ENCODE measurements at regions not wholly inside any gene's neighbourhood (a gene's known extent, or its start where the extent isn't known, plus 50 kb on each side); places are given as distances from the start of the nearest gene placed in this dataset.

DNA sequence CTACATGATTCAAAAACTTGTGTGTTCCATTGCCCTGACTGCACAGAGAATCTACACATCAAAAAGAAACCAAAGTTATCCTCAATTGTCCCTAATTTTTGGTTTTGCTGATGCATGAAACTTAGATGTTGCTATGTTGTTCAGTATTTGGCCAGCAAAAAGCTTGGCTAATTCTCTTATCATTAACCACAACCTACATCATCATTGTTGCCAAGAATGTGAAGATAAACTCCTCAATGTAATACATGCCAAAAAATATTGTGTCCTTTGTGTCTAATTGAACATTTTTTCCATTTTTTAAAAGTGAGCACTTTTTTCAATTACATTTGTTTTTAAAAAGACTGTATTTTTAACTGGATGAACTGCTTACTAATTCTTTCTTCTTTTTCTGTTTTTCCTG lies 268.0 kb upstream of the SEMA3D start:
- Histone ChIP-seq H3K27ac (no peak overlapping the region), H3K4me3 (no peak overlapping the region), H3K4me1 (no peaks in the 10 kb centered on the region), H3K9me3 (no peaks in the 10 kb centered on the region), H3K4me2 (no peak overlapping the region)
- ChIA-PET POLR2A (no interaction called here), CTCF (no interaction called here)
- DNase-seq (ENCODE audit: low read depth in 1 of 2, low spot score in 1 of 2) (no peak), ATAC-seq (no peak), FAIRE-seq (no peak)
- TF ChIP-seq RCOR1 (IDR thresholded peaks at IDR 0.05; ENCODE audit: low read depth, low read length) (no peak), GATA3 (IDR thresholded peaks at IDR 0.05; ENCODE audit: borderline replicate concordance) (no peak), EP300 (IDR thresholded peaks at IDR 0.05) (no peak), FOXS1 (CRISPR knock-in tag; IDR thresholded peaks at IDR 0.05) (no peak), CBX2 (IDR thresholded peaks at IDR 0.05; ENCODE audit: borderline replicate concordance, low read depth) (no peak), HEYL (CRISPR knock-in tag; IDR thresholded peaks at IDR 0.05) (no peak), ZC3H11A (IDR thresholded peaks at IDR 0.05) (no peak), NR3C1 (IDR thresholded peaks at IDR 0.05) (no peak), RAD21 (conservative IDR thresholded peaks at IDR 0.05 in 1 of 2, IDR thresholded peaks at IDR 0.05 in 1 of 2) (no peak)
- TF ChIP-seq, protein P1, sequence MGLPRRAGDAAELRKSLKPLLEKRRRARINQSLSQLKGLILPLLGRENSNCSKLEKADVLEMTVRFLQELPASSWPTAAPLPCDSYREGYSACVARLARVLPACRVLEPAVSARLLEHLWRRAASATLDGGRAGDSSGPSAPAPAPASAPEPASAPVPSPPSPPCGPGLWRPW (IDR thresholded peaks at IDR 0.05), result no peak
- TF ChIP-seq, protein P2, sequence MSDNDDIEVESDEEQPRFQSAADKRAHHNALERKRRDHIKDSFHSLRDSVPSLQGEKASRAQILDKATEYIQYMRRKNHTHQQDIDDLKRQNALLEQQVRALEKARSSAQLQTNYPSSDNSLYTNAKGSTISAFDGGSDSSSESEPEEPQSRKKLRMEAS (IDR thresholded peaks at IDR 0.05), result no peak

DNA sequence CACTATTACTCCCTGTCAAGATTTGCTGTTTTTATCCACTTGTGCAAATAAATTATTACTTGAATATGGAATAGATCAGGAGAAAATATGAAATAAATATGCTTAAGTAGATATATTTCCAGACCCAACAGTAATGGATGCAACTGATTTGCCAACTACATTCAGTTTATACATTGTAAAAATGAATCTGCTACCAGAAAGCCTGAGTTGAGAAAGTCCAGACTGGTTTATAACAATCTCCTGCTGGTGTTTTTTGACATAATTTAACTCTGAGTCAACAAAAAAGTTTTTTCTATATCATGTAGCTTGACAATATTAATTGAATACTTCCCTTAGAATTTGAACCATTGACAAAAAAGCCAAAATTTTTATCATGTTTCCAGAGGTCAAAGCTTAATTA lies 265.8 kb upstream of the SEMA3D start:
- DNase-seq (ENCODE audit: low read depth in 1 of 2, low spot score in 1 of 2), result no peak
- ATAC-seq, result no peak
- no peak overlapping the region for H3K4me2 ChIP-seq
- ChIA-PET CTCF (interaction anchor here (1.1 kb wide), 1 partner anchor 17 kb away, joined by 3 read pairs; no protein-coding TSS in a partner anchor), POLR2A (no interaction called here)
- TF ChIP-seq NPAS2 (CRISPR knock-in tag; IDR thresholded peaks at IDR 0.05; ENCODE audit: borderline replicate concordance) (no peak), GATA3 (IDR thresholded peaks at IDR 0.05; ENCODE audit: borderline replicate concordance) (no peak)
- TF ChIP-seq, protein P3, sequence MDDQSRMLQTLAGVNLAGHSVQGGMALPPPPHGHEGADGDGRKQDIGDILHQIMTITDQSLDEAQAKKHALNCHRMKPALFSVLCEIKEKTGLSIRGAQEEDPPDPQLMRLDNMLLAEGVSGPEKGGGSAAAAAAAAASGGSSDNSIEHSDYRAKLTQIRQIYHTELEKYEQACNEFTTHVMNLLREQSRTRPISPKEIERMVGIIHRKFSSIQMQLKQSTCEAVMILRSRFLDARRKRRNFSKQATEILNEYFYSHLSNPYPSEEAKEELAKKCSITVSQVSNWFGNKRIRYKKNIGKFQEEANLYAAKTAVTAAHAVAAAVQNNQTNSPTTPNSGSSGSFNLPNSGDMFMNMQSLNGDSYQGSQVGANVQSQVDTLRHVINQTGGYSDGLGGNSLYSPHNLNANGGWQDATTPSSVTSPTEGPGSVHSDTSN (IDR thresholded peaks at IDR 0.05), result no peak
- FAIRE-seq, result no peak
- H3K4me1 ChIP-seq, result no peaks in the 10 kb centered on the region
- H3K27ac ChIP-seq, result no peak overlapping the region
- no peaks in the 10 kb centered on the region for H3K9me3 ChIP-seq
- H3K4me3 ChIP-seq, result no peak overlapping the region

DNA sequence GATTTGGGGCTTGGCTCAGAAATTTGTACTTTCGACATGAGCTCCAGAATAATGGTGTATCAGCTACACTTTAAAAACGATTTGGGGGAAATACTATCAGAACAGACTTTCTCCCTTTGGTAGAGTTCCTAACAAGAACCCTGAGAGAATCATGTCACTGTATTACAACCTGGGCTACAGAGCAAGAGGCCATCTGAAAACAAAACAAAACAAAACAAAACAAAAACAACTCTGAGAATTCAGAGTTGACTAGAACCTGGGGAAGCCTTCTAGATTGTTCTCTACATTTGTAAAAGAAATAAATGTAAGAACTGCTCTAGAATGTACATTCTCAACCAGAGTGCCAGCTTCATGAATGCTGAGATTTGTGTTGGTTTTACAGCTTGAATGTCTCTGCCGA lies 262.6 kb upstream of the SEMA3D start:
- no peaks in the 10 kb centered on the region for H3K4me1 ChIP-seq
- no peak overlapping the region for H3K4me2 ChIP-seq
- H3K9me3 ChIP-seq, result no peaks in the 10 kb centered on the region
- FAIRE-seq (no peak), ATAC-seq (no peak), DNase-seq (ENCODE audit: low read depth in 1 of 2, low spot score in 1 of 2) (no peak)
- TF ChIP-seq SMC3 (IDR thresholded peaks at IDR 0.05), result no peak
- TF ChIP-seq, protein P4, sequence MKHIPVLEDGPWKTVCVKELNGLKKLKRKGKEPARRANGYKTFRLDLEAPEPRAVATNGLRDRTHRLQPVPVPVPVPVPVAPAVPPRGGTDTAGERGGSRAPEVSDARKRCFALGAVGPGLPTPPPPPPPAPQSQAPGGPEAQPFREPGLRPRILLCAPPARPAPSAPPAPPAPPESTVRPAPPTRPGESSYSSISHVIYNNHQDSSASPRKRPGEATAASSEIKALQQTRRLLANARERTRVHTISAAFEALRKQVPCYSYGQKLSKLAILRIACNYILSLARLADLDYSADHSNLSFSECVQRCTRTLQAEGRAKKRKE (CRISPR knock-in tag; IDR thresholded peaks at IDR 0.05; ENCODE audit: low read depth), result no peak
- TF ChIP-seq HOXB5 (CRISPR knock-in tag; IDR thresholded peaks at IDR 0.05), result no peak
- 50% methylated on average over 3 of the region's 3 CpGs for WGBS (ENCODE audit: missing lambda C conversion rate)
- ChIA-PET CTCF (no interaction called here), POLR2A (no interaction called here)
- H3K27ac ChIP-seq, result no peak overlapping the region
- H3K4me3 ChIP-seq, result no peak overlapping the region

DNA sequence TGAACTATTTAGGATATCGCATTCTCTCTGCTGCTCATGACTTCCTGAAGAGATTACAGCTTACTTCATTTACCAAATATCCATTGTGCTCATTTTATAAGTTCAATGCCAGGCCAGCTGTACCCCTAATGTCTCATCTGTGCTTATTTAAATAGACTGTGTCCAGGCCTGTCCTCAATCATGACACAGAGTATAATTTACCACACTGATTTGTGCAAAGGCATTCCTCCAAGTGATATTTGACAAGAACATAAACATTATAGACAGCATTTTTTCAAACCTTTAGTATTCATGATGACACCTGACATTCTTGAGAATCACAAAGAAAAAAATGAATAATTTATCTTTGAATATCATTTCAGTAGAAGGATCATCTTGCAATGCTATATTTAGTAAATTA lies 260.1 kb upstream of the SEMA3D start:
- TF ChIP-seq ZC3H11A (IDR thresholded peaks at IDR 0.05), result no peak
- no peak for TF ChIP-seq NR3C1 (IDR thresholded peaks at IDR 0.05)
- no peak for TF ChIP-seq HOXB13 (CRISPR knock-in tag; IDR thresholded peaks at IDR 0.05; ENCODE audit: low read depth)
- no peak for TF ChIP-seq HOXB5 (CRISPR knock-in tag; IDR thresholded peaks at IDR 0.05)
- no peak for TF ChIP-seq CBX8 (IDR thresholded peaks at IDR 0.05)
- TF ChIP-seq CHD4 (IDR thresholded peaks at IDR 0.05; ENCODE audit: borderline replicate concordance), result no peak
- TF ChIP-seq, protein P5, sequence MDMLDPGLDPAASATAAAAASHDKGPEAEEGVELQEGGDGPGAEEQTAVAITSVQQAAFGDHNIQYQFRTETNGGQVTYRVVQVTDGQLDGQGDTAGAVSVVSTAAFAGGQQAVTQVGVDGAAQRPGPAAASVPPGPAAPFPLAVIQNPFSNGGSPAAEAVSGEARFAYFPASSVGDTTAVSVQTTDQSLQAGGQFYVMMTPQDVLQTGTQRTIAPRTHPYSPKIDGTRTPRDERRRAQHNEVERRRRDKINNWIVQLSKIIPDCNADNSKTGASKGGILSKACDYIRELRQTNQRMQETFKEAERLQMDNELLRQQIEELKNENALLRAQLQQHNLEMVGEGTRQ (IDR thresholded peaks at IDR 0.05), result no peak
- TF ChIP-seq MAFK (IDR thresholded peaks at IDR 0.05; ENCODE audit: partially characterized antibody), result no peak
- no peak for TF ChIP-seq HEYL (CRISPR knock-in tag; IDR thresholded peaks at IDR 0.05)
- TF ChIP-seq RARB (CRISPR knock-in tag; IDR thresholded peaks at IDR 0.05), result no peak
- TF ChIP-seq CHD2 (IDR thresholded peaks at IDR 0.05; ENCODE audit: low read length, partially characterized antibody), result no peak
- TF ChIP-seq EHMT2 (IDR thresholded peaks at IDR 0.05; ENCODE audit: low read depth), result no peak
- no peak for TF ChIP-seq JUNB (IDR thresholded peaks at IDR 0.05)
- no peak for TF ChIP-seq HOXA7 (CRISPR knock-in tag; IDR thresholded peaks at IDR 0.05)
- no peak for TF ChIP-seq TFCP2L1 (CRISPR knock-in tag; IDR thresholded peaks at IDR 0.05)
- no peak for TF ChIP-seq ZFP36 (IDR thresholded peaks at IDR 0.05; ENCODE audit: borderline replicate concordance, partially characterized antibody)
- TF ChIP-seq NFE2L2 (conservative IDR thresholded peaks at IDR 0.05; ENCODE audit: low read length), result no peak
- FAIRE-seq (no peak), ATAC-seq (no peak), DNase-seq (ENCODE audit: low read depth in 1 of 2, low spot score in 1 of 2) (no peak)
- H3K27ac ChIP-seq, result no peak overlapping the region
- ChIA-PET POLR2A (no interaction called here), CTCF (no interaction called here)
- no peaks in the 10 kb centered on the region for H3K9me3 ChIP-seq
- no peak overlapping the region for H3K4me2 ChIP-seq
- H3K4me3 ChIP-seq, result no peak overlapping the region
- 27% methylated on average over 1 of the region's 1 CpG for WGBS (ENCODE audit: missing lambda C conversion rate)
- no peaks in the 10 kb centered on the region for H3K4me1 ChIP-seq

Data from A549 (cell line).